ENCODE measurements at regions not wholly inside any gene's neighbourhood (a gene's known extent, or its start where the extent isn't known, plus 50 kb on each side); places are given as distances from the start of the nearest gene placed in this dataset.
A peak's percentile ranks its signal among the peaks of the same experiment; 100 is the strongest.

GRCh38 chr17:43327834-43328420, 70.9 kb upstream of the ARL4D start:
- no peak overlapping the region for H3K4me3 ChIP-seq (replicated peaks; ENCODE audit: low read depth, low read length)

GRCh38 chr17:43327421-43327820, 71.4 kb upstream of the ARL4D start:
- no peak overlapping the region for H3K4me3 ChIP-seq (replicated peaks; ENCODE audit: low read depth, low read length)
- no peak for TF ChIP-seq CTCF (IDR thresholded peaks at IDR 0.05; ENCODE audit: low read depth, low read length, missing control alignments)
- DNase-seq (ENCODE audit: extremely low read depth, low read depth), result no peak

More at GRCh38 chr17:43327834-43328420, 70.9 kb upstream of the ARL4D start:
- TF ChIP-seq CTCF (IDR thresholded peaks at IDR 0.05; ENCODE audit: low read depth, low read length, missing control alignments), result no peak
- DNase-seq (ENCODE audit: extremely low read depth, low read depth), result no peak

- no peak for DNase-seq (ENCODE audit: extremely low read depth, low read depth)
- H3K4me3 ChIP-seq (replicated peaks; ENCODE audit: low read depth, low read length), result no peak overlapping the region
- TF ChIP-seq CTCF (IDR thresholded peaks at IDR 0.05; ENCODE audit: low read depth, low read length, missing control alignments), result no peak
Measured at GRCh38 chr17:43326490-43327275, 72.1 kb upstream of the ARL4D start.

- TF ChIP-seq CTCF (IDR thresholded peaks at IDR 0.05; ENCODE audit: low read depth, low read length, missing control alignments), result peak; percentile 11
- no peak overlapping the region for H3K4me3 ChIP-seq (replicated peaks; ENCODE audit: low read depth, low read length)
- DNase-seq (ENCODE audit: extremely low read depth, low read depth), result no peak
Measured at GRCh38 chr17:43324205-43324893, 74.4 kb upstream of the ARL4D start.

GRCh38 chr17:43319293-43320124, 79.3 kb upstream of the ARL4D start:
- DNase-seq (ENCODE audit: extremely low read depth, low read depth), result no peak
- TF ChIP-seq CTCF (IDR thresholded peaks at IDR 0.05; ENCODE audit: low read depth, low read length, missing control alignments), result no peak
- H3K4me3 ChIP-seq (replicated peaks; ENCODE audit: low read depth, low read length), result no peak overlapping the region

GRCh38 chr17:43316522-43317142, 82.2 kb upstream of the ARL4D start:
- H3K4me3 ChIP-seq (replicated peaks; ENCODE audit: low read depth, low read length), result no peak overlapping the region
- TF ChIP-seq CTCF (IDR thresholded peaks at IDR 0.05; ENCODE audit: low read depth, low read length, missing control alignments), result no peak
- DNase-seq (ENCODE audit: extremely low read depth, low read depth), result no peak

Data from HFF-Myc (cell line).